Stromal cell of bone marrow (primary cell): ENCODE measurements at regions not wholly inside any gene's neighbourhood (a gene's known extent, or its start where the extent isn't known, plus 50 kb on each side); places are given as distances from the start of the nearest gene placed in this dataset.

ENCODE experiments used
- DNase-seq: peaks from one replicate; pipeline ENCODE4 v3.0.0-alpha.2; 2012; ENCODE audit warnings: low read depth

DNA sequence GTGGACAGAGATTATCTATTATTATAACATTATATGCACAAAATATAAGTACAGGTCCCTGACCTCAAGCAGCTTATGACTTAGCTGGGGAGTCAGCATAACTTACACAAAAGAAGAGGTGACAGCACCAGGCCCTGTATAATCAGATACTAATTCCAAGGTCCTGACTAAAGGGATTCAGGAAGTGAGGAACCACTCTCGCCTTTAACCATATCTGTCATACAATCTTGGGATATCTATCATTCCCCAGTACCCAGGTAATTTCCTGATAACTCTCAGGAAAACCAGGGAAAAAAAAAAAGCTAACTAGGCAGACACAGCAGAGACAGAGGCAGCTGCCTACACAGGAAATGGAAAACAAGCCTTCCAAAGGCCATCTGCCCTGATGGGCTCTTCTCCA lies 78.5 kb upstream of the CAMK1G start:
- DNase-seq = no peak

DNA sequence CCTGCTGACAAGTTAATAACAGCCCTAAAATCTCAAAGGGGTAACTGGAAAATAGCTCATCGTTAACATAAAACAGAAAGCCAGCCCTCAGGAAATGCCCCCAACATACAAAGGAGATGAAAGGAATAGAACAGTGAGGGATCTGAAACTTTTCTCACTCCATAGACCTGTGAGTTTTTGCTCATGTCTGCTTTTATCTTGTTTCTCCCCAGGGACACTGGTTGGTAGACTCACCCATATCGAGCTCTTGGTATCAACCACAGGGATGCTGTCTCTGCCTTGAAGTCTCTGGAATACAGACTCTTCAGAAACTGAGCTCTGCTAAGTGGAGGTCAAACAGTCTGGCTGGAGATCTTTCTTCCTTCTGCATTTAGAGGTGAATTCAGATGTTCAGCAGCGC lies 77.4 kb upstream of the CAMK1G start:
- DNase-seq = no peak

DNA sequence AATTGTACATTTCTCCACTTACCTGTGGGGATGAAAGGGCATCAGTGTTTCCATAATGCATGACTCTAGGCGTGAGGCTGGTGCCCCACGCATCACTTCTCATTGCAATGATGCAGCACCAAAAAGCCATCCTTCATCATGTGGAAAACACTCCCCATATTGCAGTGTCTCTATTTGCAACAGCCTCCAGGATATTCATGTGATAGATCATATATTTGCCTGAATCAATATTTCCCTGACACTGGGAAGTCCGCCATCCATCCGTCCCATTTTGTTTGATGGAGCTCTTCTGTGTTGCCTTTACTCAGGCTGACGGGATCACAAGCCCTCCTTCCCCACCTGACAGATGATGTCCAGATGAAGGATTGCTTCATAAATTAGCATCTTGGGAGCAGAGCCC lies 74.5 kb upstream of the CAMK1G start:
- DNase-seq = no peak

DNA sequence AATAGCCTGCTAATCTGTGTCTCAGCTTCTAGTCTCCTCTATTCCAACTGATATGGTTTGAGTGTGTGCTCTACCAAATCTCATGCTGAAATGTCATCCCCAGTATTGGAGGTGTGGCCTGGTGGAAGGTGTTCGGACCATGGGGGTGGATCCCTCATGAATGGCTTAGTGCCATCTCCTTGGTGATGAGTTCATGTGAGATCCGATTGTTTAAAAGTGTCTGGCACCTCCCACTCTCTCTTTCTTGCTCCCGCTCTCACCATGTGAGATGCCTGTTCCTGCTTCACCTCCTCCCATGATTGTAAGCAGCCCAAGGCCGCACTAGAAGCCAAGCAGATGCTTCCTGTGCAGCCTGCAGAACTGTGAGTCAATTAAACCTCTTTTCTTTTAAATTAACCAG lies 73.5 kb upstream of the CAMK1G start:
- no peak for DNase-seq

DNA sequence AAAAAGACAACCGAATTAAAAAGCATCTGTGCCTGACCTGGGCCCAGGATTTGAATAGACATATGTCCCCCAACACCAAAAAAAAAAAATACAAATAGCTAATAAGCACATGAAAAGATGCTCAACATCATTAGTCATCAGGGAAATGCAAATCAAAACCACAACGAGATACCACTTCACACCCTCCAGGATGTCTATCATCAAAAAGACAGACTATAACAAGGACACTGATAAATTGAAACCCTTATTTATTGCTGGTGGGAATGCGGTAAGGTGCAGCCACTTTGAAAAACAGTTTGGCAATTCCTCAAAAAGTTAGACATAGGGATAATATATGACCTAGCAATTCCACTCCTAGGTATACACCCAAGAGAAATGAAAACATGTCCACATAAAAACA lies 72.3 kb upstream of the CAMK1G start:
- no peak for DNase-seq

DNA sequence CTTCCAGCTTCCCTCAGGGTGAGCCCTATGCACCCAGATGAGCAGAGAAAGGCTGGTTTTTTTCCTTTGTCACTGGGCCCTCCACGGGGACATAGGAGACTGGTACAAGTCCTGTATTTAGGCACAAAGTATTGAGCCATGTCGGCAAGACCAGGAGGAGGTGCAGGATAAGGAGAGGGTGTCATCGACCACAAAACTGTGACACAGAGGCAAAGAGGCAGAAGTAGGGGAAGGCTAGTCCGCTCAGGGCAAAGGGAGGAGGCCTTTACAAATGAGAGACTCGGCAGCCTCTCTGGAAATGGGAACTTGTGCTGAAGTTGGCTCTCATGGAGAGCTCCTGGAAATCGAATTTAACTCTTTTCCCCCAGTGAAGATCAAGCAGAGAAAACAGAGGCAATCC lies 70.7 kb upstream of the CAMK1G start:
- DNase-seq = no peak

DNA sequence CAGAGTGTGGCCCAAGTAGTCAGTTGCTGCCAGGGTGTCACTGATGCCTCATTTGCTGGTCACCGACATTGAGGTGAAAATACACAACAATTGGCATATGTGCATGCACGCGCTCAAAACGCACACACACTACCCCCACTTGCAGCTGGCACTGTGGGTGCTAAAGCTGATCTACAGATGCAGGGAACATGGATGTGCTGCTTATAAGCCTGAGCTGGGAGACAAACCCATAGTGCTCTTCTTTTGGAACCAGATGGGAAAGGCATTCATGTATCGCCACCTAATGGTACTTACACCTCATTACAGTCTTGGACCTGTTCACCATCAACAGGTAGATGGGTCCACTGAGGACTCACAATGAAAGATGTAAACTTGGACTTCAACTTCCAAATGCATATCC lies 70.3 kb upstream of the CAMK1G start:
- DNase-seq = peak; percentile 11

DNA sequence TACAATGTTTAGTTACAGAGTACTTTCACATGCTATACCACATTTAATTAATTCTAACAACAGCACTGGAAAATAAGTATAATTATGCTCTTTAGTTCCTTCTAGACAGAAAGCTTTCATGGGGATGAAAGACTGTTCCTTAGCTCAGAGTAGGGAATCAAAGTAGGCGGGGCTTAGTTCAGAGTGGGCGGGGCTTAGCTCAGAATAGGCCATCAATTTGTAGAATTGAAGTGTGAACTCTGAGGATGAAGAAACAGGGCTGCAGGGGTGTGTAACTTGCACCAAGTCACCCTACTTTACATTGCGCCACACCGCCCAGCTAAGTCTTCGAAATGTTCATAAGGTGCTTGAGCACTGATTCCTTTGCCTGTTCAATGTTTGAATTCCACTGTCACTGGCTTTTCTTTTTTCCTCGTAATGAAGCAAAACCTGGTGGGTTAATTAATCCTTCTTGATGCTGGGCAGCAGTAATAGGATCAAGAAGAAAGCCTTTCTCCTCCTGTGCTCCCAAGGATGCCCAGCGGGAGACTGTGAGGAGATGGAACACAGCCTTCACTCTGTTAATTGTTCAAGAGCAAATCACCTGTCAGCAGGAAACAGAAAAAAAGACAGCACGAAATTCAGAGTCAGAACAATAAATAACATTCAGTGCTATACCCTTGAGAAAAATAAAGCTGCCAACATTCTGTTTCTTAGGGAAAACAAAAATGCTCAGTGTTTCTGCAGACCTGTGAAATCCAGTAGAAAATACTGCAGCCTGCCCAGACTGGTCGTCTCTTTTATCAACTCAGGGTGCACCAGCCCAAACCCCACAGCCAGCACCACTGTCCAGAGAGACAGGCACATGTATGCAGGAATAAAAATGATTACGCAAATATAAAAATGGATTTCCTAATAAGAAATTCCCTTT lies 66.5 kb upstream of the CAMK1G start:
- DNase-seq = no peak

DNA sequence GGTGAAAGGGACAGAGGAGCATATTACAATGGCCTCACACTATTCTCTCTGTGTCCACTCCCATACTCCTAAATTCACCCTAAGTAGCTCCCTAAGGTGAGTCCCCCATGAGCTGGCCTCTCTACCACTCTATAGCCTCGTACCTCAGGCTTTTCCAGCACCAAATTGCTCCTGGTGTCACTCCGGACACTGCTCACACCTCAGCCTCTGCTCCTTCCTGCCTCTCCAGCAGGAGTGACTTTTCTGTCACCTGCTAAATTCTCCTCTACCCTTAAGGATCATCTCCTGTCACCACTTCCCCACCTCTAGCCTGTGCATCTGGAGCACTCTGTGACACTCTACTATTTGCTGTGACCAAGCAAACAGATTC lies 65.8 kb upstream of the CAMK1G start:
- no peak for DNase-seq

DNA sequence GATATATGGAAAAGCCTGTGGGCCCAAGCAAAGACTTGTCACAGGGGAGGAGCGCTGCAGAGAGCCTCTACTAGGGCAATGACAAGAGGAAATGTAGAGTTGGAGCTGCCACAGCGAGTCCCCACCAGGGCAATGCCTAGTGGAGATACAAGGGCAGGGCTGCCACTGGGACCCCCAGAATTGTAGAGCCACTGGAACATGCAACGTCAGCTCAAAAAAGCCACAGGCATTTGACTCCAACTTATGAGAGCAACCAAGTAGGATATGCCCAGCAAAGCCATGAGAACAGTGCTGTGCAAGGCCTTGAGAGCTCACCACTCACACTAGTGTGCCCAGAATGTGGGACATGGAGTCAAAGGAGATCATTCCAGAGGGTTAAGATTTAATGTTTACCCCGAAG lies 63.7 kb upstream of the CAMK1G start:
- DNase-seq = no peak

DNA sequence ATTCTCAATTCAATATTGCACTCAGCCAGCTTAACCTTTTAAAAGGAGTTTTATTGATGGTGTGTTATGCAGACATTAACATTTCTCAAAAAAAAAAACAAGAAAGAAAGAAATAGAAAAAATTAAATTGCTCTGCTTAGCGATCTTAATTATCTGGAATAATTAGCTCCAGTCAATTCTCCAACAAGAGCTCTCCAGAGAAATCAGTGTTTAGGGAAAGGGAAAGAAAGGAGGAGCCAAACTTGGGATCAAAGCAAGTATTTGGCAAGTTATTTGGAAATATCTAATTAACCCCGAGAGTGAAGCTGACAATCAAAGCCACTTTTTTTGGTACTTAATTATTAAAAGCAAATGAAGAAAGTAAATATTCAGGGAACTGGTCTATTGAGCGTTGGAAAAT lies 60.7 kb upstream of the CAMK1G start:
- DNase-seq = no peak

DNA sequence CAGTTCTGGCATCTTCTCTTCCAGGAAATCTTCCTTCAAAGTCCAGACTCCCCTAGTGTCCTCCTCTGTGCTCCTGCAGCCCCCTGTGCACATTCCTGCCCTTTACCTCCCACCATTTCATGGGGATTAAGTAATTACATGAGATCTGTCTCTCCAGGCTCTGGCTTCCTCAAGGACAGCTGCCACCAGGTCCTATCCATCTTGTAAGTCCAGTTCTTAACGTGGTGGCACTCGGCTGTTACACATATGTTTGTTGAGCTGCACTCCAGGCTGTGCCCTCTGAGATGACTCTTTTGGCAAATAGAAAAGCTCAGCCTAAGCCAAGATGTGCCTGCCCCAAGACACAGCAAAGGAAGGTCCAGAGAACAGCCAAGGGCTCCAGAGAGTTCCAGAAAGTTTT lies 57.4 kb upstream of the CAMK1G start:
- no peak for DNase-seq

DNA sequence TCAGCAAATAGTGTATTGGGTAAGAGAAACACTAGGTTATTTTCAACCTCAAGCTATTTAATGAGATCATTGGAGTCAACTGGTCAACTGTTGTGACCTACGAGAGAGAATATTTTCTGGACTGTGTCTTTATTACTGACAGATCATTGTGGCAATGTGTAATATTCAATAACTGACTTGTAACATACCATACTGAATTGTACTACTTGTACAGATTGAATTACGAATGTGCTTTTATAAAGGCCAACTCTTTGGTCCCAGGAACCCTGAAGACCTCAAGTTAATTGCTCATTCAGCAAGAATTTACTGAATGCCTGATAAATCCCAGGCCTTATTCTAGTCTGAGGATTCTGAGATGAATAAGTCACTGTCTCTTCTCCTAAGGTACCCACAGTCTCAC lies 56.1 kb upstream of the CAMK1G start:
- peak; percentile 3 for DNase-seq

DNA sequence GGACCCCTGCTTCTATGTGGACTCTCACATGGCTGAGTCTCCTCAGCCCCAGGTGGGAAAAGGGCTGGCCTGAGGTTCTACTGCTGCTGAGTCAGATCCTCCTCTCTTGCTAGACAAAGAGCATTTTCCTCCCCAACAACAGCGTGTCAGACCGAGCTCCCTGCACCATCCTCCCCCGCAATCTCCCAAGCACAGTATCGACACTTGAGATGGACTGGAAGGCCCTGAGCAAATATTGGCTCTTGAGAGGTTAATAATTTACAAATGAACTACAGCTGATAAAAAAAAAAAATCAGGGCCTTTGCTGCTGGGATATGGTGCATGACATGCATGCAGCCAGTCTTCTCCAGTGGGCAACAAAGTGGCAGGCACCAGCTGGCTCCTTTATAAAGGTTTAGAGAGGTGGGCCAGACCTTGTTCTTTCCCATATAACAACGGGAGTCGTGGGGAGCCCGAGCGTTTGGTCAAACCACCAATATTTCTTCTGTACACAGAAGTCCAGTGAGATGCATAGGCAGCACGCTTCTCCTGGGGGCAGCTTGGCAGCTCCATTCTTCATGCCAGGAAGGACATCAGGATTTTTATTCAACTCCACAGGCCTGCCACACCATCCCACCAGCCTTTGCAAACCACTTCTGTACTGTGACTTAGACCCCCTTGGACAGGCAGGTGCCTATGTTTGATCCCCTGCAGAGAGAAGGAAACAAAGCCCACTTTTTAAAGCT lies 55.4 kb upstream of the CAMK1G start:
- DNase-seq = no peak

DNA sequence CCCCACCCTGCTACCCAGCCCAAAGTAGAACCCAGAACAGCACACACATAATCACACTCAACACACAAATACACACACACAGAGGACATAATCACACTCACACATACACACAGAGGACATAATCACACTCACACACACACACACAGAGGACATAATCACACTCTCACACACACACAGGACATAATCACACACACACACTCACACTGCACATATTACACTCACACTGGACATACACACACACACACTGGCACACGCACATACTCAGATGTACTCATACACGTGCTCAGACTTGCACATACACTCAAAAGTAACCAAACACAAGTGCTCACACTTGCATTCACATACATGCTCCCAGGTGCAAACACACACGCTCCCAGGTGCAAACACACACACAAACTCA lies 54.3 kb upstream of the CAMK1G start:
- DNase-seq = no peak

DNA sequence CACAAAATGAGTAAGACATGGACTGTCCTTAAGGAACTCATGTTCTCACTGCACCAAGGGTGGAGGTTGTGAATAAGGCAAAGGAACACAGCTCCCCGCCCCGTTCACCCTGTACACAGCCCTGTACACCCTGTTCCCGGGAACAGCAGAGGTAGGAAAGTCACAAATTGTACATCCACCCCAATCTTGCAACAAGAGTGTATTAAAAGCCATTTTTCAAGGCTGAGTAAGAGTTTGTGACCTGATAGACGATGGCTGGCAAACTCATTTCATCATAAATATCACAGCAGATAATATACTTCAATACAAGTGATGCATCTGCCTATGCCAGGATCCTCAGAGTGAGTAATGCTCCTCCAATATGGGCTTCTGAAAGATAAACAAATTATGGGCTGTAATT lies 52.5 kb upstream of the CAMK1G start:
- DNase-seq = no peak

DNA sequence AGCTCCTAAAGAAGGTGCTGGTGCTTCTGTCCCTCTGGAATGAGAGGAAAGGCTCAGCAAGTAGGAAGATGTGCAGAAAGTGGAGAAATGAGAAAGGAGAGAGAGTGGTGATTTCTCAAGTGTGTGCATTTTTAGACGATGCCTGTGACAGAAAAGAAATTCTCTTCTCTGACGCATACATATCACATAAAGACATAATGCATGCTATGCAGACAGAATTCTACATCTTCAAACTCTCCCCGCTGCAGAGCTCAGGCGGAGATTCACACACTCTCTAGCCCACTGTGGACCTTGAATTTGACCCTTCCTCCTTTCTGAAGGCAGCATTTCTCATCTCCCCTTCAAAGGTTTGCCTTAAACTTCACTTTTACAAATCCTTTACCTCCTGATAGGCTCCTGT lies 52.0 kb upstream of the CAMK1G start:
- DNase-seq = no peak
